ENCODE measurements at regions not wholly inside any gene's neighbourhood (a gene's known extent, or its start where the extent isn't known, plus 50 kb on each side); places are given as distances from the start of the nearest gene placed in this dataset.

- Histone ChIP-seq H2AK5ac (ENCODE audit: low read depth, low read length) (no peak overlapping the region), H2AK9ac (replicated peaks; ENCODE audit: low read depth, low read length, poor library complexity) (no peak overlapping the region), H3K14ac (replicated peaks; ENCODE audit: low read depth, low read length) (no peak overlapping the region), H3K4me3 (ENCODE audit: insufficient read depth, low read depth, low read length) (no peak overlapping the region), H3K27ac (ENCODE audit: insufficient read depth, low read length) (no peak overlapping the region), H2AFZ (replicated peaks; ENCODE audit: low read length, poor library complexity) (no peak overlapping the region), H2BK5ac (ENCODE audit: low read depth, low read length, poor library complexity, severe bottlenecking) (no peak overlapping the region), H3K18ac (ENCODE audit: low read depth, low read length) (no peak overlapping the region), H3K4ac (ENCODE audit: low read depth, low read length) (no peak overlapping the region), H4K8ac (ENCODE audit: low read depth in 2 of 2, low read length in 2 of 2) (no peak overlapping the region), H4K20me1 (ENCODE audit: insufficient read depth, low read length) (no peaks in the 10 kb centered on the region), H3K4me2 (ENCODE audit: low read depth, low read length) (no peak overlapping the region), H2BK20ac (ENCODE audit: low read depth, low read length) (no peak overlapping the region), H3K56ac (ENCODE audit: extremely low read depth, insufficient read depth, low read length) (no peak overlapping the region), H2BK15ac (ENCODE audit: low read depth, low read length) (no peak overlapping the region), H3K79me1 (ENCODE audit: low read depth in 1 of 2, low read length in 2 of 2) (no peaks in the 10 kb centered on the region), H3K4me1 (ENCODE audit: control insufficient read depth, insufficient read depth, low read length) (no peaks in the 10 kb centered on the region), H3K27me3 (ENCODE audit: control insufficient read depth, insufficient read depth, low read length) (no peaks in the 10 kb centered on the region), H3K23ac (ENCODE audit: low read depth, low read length) (no peak overlapping the region), H3K9me3 (ENCODE audit: control insufficient read depth, insufficient read depth, low read length) (no peaks in the 10 kb centered on the region), H3K36me3 (ENCODE audit: control insufficient read depth, insufficient read depth, low read length) (no peaks in the 10 kb centered on the region), H3K9me1 (ENCODE audit: insufficient read depth, low read length) (no peaks in the 10 kb centered on the region), H4K91ac (ENCODE audit: insufficient read depth, low read depth, low read length) (no peak overlapping the region), H2BK120ac (ENCODE audit: low read depth, low read length) (no peak overlapping the region), H4K5ac (ENCODE audit: low read depth, low read length) (no peak overlapping the region), H3K9ac (ENCODE audit: low read depth, low read length) (no peak overlapping the region)
- DNase-seq (no peak), ATAC-seq (ENCODE audit: low read depth) (no peak)
- dilution Hi-C loops (cut with HindIII; ENCODE audit: low sequenced_read_pairs, unreplicated experiment) = no loop called here
- intact Hi-C loops (cut with micrococcal nuclease) = no loop called here
- in situ Hi-C loops (cut with MboI; ENCODE audit: low sequenced_read_pairs) = no loop called here
- POLR2A ChIA-PET (ENCODE audit: unreplicated experiment) = no interaction called here
- no CpG with 5 or more reads among the region's 1 CpG for WGBS, 2 experiments (ENCODE audit: extremely low coverage in 2 of 2, insufficient read length in 1 of 2)
- BruUV-seq (replicated peaks) = no TSS peak
- TF ChIP-seq POLR2A (IDR thresholded peaks at IDR 0.05; ENCODE audit: low read depth, low read length) (no peak), MAFK (IDR thresholded peaks at IDR 0.05; ENCODE audit: low read depth, low read length) (no peak), NFE2L2 (IDR thresholded peaks at IDR 0.05; ENCODE audit: low read depth, low read length) (no peak)
- CTCF ChIA-PET = no interaction called here
Measured at GRCh38 chr3:148081926-148082325, 615.8 kb upstream of the AGTR1 start.

All from IMR-90 (cell line).